K562 (cell line): ENCODE measurements at regions not wholly inside any gene's neighbourhood (a gene's known extent, or its start where the extent isn't known, plus 50 kb on each side); places are given as distances from the start of the nearest gene placed in this dataset.

ENCODE experiments used
- ATAC-seq: fragments of 200-7000 bp; cut with Tn5 transposase; 3 replicates; pipeline ENCODE4 v1.9.1; 2020; ENCODE audit warnings: moderate library complexity
- BruUV-seq: library from RNA; stranded (reverse); fragments of 400-500 nt; replicated peaks from 2 replicates; lab custom pipeline; 2021; lab: Mats Ljungman, UMichigan
- CTCF ChIA-PET: fragments of 300-600 bp; formaldehyde crosslinking; extraction: SDS; loops from one replicate; lab custom pipeline; 2021; ENCODE audit warnings: low intra/inter-chr PET ratio; lab: Yijun Ruan, JAX
- POLR2A ChIA-PET: fragments of 300-600, 350-650 bp; sonication (Branson Sonifier 250); formaldehyde crosslinking; extraction: SDS; loops from one replicate; lab custom pipeline; 2021; ENCODE audit warnings: antibody characterized with exemption, inconsistent platforms; lab: Yijun Ruan, JAX
- DNase-seq, 4 experiments: peaks; one replicate each; pipeline versions ENCODE4 v3.0.0 to v3.0.0-alpha.2; 2011 to 2018; ENCODE audit warnings: low spot score in 3 of 4, mixed read lengths in 3 of 4; ENCODE audit errors: extremely low read depth in 1 of 4
- FAIRE-seq: peaks from 2 replicates; lab custom pipeline; 2011; peaks lifted over from hg19 to GRCh38; lab: Jason Lieb, UNC
- H2AFZ ChIP-seq: 2 replicates; pipeline ENCODE4 v1.6.0; 2011; ENCODE audit warnings: low read depth, low read length, control low read depth, inconsistent platforms
- H3K27ac ChIP-seq: fragments of 200-600 bp; 3 replicates; pipeline ENCODE4 v1.8.0; 2011; ENCODE audit warnings: low read depth, mild to moderate bottlenecking, control low read depth, inconsistent platforms, low read length, moderate library complexity, mixed read lengths; ENCODE audit errors: extremely low read depth
- H3K27me3 ChIP-seq, 2 experiments: fragments of 300-600 bp in 1 of 2; 2 replicates in 1 of 2; 3 replicates in 1 of 2; pipeline versions ENCODE4 v1.6.0 to v1.8.0; 2011; ENCODE audit warnings: inconsistent platforms in 2 of 2, low read length in 2 of 2, mild to moderate bottlenecking in 1 of 2, mixed read lengths in 1 of 2, moderate library complexity in 1 of 2; ENCODE audit not compliant: control insufficient read depth in 2 of 2, insufficient read depth in 2 of 2
- H3K36me3 ChIP-seq: fragments of 300-600 bp; 3 replicates; pipeline ENCODE4 v1.8.0; 2011; ENCODE audit warnings: mild to moderate bottlenecking, low read length, inconsistent platforms; ENCODE audit not compliant: control insufficient read depth, insufficient read depth
- H3K4me1 ChIP-seq, 2 experiments: fragments of 200-600 bp in 1 of 2; replicated peaks in 1 of 2; 2 replicates in 1 of 2; 3 replicates in 1 of 2; pipeline versions ENCODE4 v1.5.1 to v1.8.0; 2011; ENCODE audit warnings: inconsistent platforms in 2 of 2, low read length in 2 of 2, mild to moderate bottlenecking in 1 of 2, mixed read lengths in 1 of 2, moderate library complexity in 1 of 2; ENCODE audit not compliant: control insufficient read depth in 2 of 2, insufficient read depth in 2 of 2
- H3K4me2 ChIP-seq: 2 replicates; pipeline ENCODE4 v1.6.1; 2011; ENCODE audit warnings: low read length, control low read depth, inconsistent platforms, mixed read lengths; ENCODE audit not compliant: insufficient read depth
- H3K4me3 ChIP-seq: fragments of 200-600 bp; sonication (generic), shearing (Covaris generic); 2 replicates; pipeline ENCODE4 v1.5.1; 2016; ENCODE audit warnings: control low read depth, inconsistent platforms
- H3K79me2 ChIP-seq: fragments of 200-600 bp; 3 replicates; pipeline ENCODE4 v1.8.0; 2011; ENCODE audit warnings: low read length, inconsistent platforms; ENCODE audit not compliant: control insufficient read depth, insufficient read depth
- H3K9ac ChIP-seq, 2 experiments: 2 replicates each; pipeline versions ENCODE4 v1.6.0 to v1.6.1; 2011; ENCODE audit warnings: low read depth in 2 of 2, low read length in 2 of 2, control low read depth in 1 of 2, inconsistent platforms in 1 of 2, mild to moderate bottlenecking in 1 of 2, mixed read lengths in 1 of 2; ENCODE audit not compliant: insufficient read depth in 1 of 2
- H3K9me1 ChIP-seq: one replicate; pipeline ENCODE4 v1.6.0; 2011; ENCODE audit warnings: inconsistent platforms, mild to moderate bottlenecking, low read length, moderate library complexity; ENCODE audit not compliant: control insufficient read depth, insufficient read depth
- H3K9me3 ChIP-seq: replicated peaks from 2 replicates; pipeline ENCODE4 v1.5.1; 2011; ENCODE audit warnings: low read depth, low read length, inconsistent platforms; ENCODE audit not compliant: control insufficient read depth, insufficient read depth
- H4K20me1 ChIP-seq: replicated peaks from 2 replicates; pipeline ENCODE4 v1.6.1; 2011; ENCODE audit warnings: low read length, inconsistent platforms, mixed read lengths; ENCODE audit not compliant: control insufficient read depth, insufficient read depth
- CREB1 ChIP-seq, 2 experiments: sonication (generic) in 1 of 2; formaldehyde crosslinking in 1 of 2; IDR thresholded peaks; 2 replicates each; pipeline versions ENCODE4 v1.6.1 to v1.8.0; 2012 to 2022; ENCODE audit warnings: inconsistent platforms in 1 of 2, mild to moderate bottlenecking in 1 of 2, missing genetic modification reagents in 1 of 2, moderate library complexity in 1 of 2
- CREB3 ChIP-seq: fragments of 450-650 bp; conservative IDR thresholded peaks from 2 replicates; pipeline ENCODE4 v1.6.1; 2016; ENCODE audit warnings: missing genetic modification characterization, low read depth, mild to moderate bottlenecking, missing compliant biosample characterization, moderate library complexity
- DLX4 ChIP-seq: fragments of 250-450 bp; sonication (Bioruptor Pico); IDR thresholded peaks from 2 replicates; pipeline ENCODE4 v1.6.1; 2021; ENCODE audit warnings: mild to moderate bottlenecking
- E4F1 ChIP-seq: fragments of 250-450 bp; sonication (Bioruptor Pico); IDR thresholded peaks from 2 replicates; pipeline ENCODE4 v1.5.0; 2021; ENCODE audit warnings: mild to moderate bottlenecking, borderline replicate concordance
- GATAD2A ChIP-seq: fragments of 450-650 bp; IDR thresholded peaks from 2 replicates; pipeline ENCODE4 v1.6.1; 2017
- MCM3 ChIP-seq: fragments of 450-650 bp; IDR thresholded peaks from 2 replicates; pipeline ENCODE4 v1.6.1; 2016
- NR1H2 ChIP-seq: sonication (generic); formaldehyde crosslinking; IDR thresholded peaks from 2 replicates; pipeline ENCODE4 v1.4.0; 2020; ENCODE audit warnings: mild to moderate bottlenecking, missing genetic modification reagents
- SMARCC2 ChIP-seq: fragments of 450-650 bp; IDR thresholded peaks from 2 replicates; pipeline ENCODE4 v1.6.1; 2017; ENCODE audit warnings: antibody characterized with exemption, moderate library complexity, mild to moderate bottlenecking, low read depth
- SREBF2 ChIP-seq: sonication (generic); formaldehyde crosslinking; IDR thresholded peaks from 2 replicates; pipeline ENCODE4 v1.4.0; 2020; ENCODE audit warnings: mild to moderate bottlenecking, missing genetic modification reagents
- TEAD2 ChIP-seq: fragments of 450-650 bp; IDR thresholded peaks from 2 replicates; pipeline ENCODE4 v1.6.1; 2016; ENCODE audit warnings: missing genetic modification characterization, control low read depth, missing compliant biosample characterization
- ZNF140 ChIP-seq: fragments of 250-450 bp; sonication (Bioruptor Pico); IDR thresholded peaks from 2 replicates; pipeline ENCODE4 v1.8.0; 2021; ENCODE audit warnings: moderate library complexity, mild to moderate bottlenecking, inconsistent platforms
- ZNF217 ChIP-seq: sonication (generic); formaldehyde crosslinking; IDR thresholded peaks from 2 replicates; pipeline ENCODE4 v1.8.0; 2022; ENCODE audit warnings: mild to moderate bottlenecking, missing genetic modification reagents
- ZNF324 ChIP-seq: fragments of 250-450 bp; sonication (Bioruptor Pico); IDR thresholded peaks from 2 replicates; pipeline ENCODE4 v1.4.0; 2020; ENCODE audit warnings: mild to moderate bottlenecking
- ZNF561 ChIP-seq: fragments of 450-650 bp; formaldehyde crosslinking; conservative IDR thresholded peaks from 2 replicates; pipeline ENCODE4 v1.4.0; 2020; ENCODE audit warnings: mild to moderate bottlenecking, moderate library complexity
- WGBS: fragments of 100-300 bp; shearing (Covaris generic); methylation state at CpG from one replicate; pipeline ENCODE4 v1.1.6; 2016; ENCODE audit warnings: low coverage, mixed read lengths; ENCODE audit not compliant: insufficient coverage; ENCODE audit errors: missing lambda C conversion rate; 5-methylcytosine and 5-hydroxymethylcytosine counted together
- in situ Hi-C: fragments of 300-500 bp; cut with MboI; formaldehyde crosslinking; loops from 4 replicates; pipeline ENCODE4 v1.15.0; 2018; ENCODE audit warnings: inconsistent platforms, mixed read lengths
- intact Hi-C: fragments of 100-400 bp; cut with micrococcal nuclease; formaldehyde crosslinking; loops from 2 replicates; pipeline ENCODE4 v1.14.2; 2022
- TF ChIP-seq, protein P1 (sequence below): fragments of 250-450 bp; sonication (Bioruptor Pico); IDR thresholded peaks from 2 replicates; pipeline ENCODE4 v1.4.0; 2020
- TF ChIP-seq, protein P2 (sequence below), 2 experiments: fragments of 450-650 bp in 1 of 2; sonication (generic) in 1 of 2; formaldehyde crosslinking in 1 of 2; IDR thresholded peaks in 1 of 2; conservative IDR thresholded peaks in 1 of 2; 2 replicates each; pipeline versions ENCODE4 v1.6.1 to v1.8.1; 2016 to 2023; ENCODE audit warnings: mild to moderate bottlenecking in 2 of 2, moderate library complexity in 2 of 2, inconsistent platforms in 1 of 2, missing genetic modification reagents in 1 of 2

DNA sequence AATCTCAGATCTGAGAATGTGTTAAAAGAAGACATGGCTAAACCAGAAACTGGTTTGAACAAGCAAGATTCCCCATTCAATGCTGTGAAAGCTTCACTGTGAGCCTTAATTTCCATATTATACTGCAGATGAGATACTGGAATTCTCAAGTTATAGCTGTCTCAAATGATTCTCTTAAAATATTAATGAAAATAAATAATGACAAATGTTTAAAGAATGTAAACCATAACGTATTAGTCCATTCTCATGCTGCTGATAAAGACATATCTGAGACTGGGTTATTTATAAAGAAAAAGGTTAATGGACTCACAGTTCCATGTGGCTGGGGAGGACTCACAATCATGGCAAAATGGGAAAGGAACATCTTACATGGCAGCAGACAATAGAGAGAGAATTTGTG lies 667.8 kb downstream of the SLITRK1 start:
- H4K20me1 ChIP-seq, result no peaks in the 10 kb centered on the region
- H3K36me3 ChIP-seq, result no peaks in the 10 kb centered on the region
- in situ Hi-C loops (no loop called here), intact Hi-C loops (no loop called here)
- H3K27ac ChIP-seq, result no peak overlapping the region
- H3K27me3 ChIP-seq, result no peaks in the 10 kb centered on the region
- no peak overlapping the region for H3K4me2 ChIP-seq
- H3K4me1 ChIP-seq, result no peaks in the 10 kb centered on the region
- H3K79me2 ChIP-seq, result no peaks in the 10 kb centered on the region
- BruUV-seq, result no TSS peak
- H2AFZ ChIP-seq, result no peak overlapping the region
- no peak for FAIRE-seq
- no peak overlapping the region for H3K9ac ChIP-seq
- ChIA-PET POLR2A (no interaction called here), CTCF (no interaction called here)
- no peaks in the 10 kb centered on the region for H3K9me1 ChIP-seq
- H3K9me3 ChIP-seq, result no peaks in the 10 kb centered on the region
- ATAC-seq, result no peak
- WGBS, result no CpG with 5 or more reads among the region's 1 CpG
- DNase-seq, result no peak
- no peak overlapping the region for H3K4me3 ChIP-seq
- TF ChIP-seq MCM3, result no peak
- TF ChIP-seq, protein P1, sequence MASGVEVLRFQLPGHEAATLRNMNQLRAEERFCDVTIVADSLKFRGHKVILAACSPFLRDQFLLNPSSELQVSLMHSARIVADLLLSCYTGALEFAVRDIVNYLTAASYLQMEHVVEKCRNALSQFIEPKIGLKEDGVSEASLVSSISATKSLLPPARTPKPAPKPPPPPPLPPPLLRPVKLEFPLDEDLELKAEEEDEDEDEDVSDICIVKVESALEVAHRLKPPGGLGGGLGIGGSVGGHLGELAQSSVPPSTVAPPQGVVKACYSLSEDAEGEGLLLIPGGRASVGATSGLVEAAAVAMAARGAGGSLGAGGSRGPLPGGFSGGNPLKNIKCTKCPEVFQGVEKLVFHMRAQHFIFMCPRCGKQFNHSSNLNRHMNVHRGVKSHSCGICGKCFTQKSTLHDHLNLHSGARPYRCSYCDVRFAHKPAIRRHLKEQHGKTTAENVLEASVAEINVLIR (CRISPR knock-in tag), result no peak
- no peak for TF ChIP-seq CREB3 (tag)
- no peak for TF ChIP-seq NR1H2
- TF ChIP-seq, protein P2, sequence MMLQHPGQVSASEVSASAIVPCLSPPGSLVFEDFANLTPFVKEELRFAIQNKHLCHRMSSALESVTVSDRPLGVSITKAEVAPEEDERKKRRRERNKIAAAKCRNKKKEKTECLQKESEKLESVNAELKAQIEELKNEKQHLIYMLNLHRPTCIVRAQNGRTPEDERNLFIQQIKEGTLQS (IDR thresholded peaks at IDR 0.05), result no peak
- TF ChIP-seq, protein P2 (CRISPR knock-in tag; conservative IDR thresholded peaks at IDR 0.05), result no peak
- TF ChIP-seq CREB1 (IDR thresholded peaks at IDR 0.05), result no peak
- no peak for TF ChIP-seq CREB1 (CRISPR knock-in tag; IDR thresholded peaks at IDR 0.05)
- no peak for TF ChIP-seq SREBF2
- no peak for TF ChIP-seq E4F1 (CRISPR knock-in tag)
- no peak for TF ChIP-seq GATAD2A
- no peak for TF ChIP-seq TEAD2 (tag)
- no peak for TF ChIP-seq SMARCC2
- no peak for TF ChIP-seq ZNF561
- TF ChIP-seq DLX4 (CRISPR knock-in tag), result no peak
- TF ChIP-seq ZNF324 (CRISPR knock-in tag), result no peak
- no peak for TF ChIP-seq ZNF217 (CRISPR knock-in tag)
- TF ChIP-seq ZNF140 (CRISPR knock-in tag), result no peak
